Suprapubic skin (tissue), 4 donors: ENCODE measurements at regions not wholly inside any gene's neighbourhood (a gene's known extent, or its start where the extent isn't known, plus 50 kb on each side); places are given as distances from the start of the nearest gene placed in this dataset.

Experiments
- EP300 ChIP-seq: sonication (generic); formaldehyde crosslinking; IDR thresholded peaks from one replicate; pipeline ENCODE4 v1.6.1; 2017; ENCODE audit warnings: antibody characterized with exemption
- POLR2A ChIP-seq, 2 donors: fragments of 450-650 bp; IDR thresholded peaks; one replicate each; pipeline ENCODE4 v1.6.1; 2017; ENCODE audit warnings: antibody characterized with exemption in 2 of 2, mild to moderate bottlenecking in 2 of 2, moderate library complexity in 2 of 2
- POLR2AphosphoS5 ChIP-seq, 3 donors: sonication (generic); formaldehyde crosslinking; IDR thresholded peaks; one replicate each; pipeline ENCODE4 v1.6.1; 2017; ENCODE audit warnings: antibody characterized with exemption in 3 of 3
- TF ChIP-seq, protein P1 (sequence below), 2 donors: fragments of 200-600 bp in 1 of 2; fragments of 450-650 bp in 1 of 2; sonication (generic) in 1 of 2; IDR thresholded peaks; one replicate each; pipeline ENCODE4 v1.5.1; 2016 to 2019; ENCODE audit warnings: antibody characterized with exemption in 2 of 2, mild to moderate bottlenecking in 1 of 2, moderate library complexity in 1 of 2

GRCh38 chr2:154914561-154914960, 216.1 kb downstream of the KCNJ3 start:
- TF ChIP-seq, protein P1, sequence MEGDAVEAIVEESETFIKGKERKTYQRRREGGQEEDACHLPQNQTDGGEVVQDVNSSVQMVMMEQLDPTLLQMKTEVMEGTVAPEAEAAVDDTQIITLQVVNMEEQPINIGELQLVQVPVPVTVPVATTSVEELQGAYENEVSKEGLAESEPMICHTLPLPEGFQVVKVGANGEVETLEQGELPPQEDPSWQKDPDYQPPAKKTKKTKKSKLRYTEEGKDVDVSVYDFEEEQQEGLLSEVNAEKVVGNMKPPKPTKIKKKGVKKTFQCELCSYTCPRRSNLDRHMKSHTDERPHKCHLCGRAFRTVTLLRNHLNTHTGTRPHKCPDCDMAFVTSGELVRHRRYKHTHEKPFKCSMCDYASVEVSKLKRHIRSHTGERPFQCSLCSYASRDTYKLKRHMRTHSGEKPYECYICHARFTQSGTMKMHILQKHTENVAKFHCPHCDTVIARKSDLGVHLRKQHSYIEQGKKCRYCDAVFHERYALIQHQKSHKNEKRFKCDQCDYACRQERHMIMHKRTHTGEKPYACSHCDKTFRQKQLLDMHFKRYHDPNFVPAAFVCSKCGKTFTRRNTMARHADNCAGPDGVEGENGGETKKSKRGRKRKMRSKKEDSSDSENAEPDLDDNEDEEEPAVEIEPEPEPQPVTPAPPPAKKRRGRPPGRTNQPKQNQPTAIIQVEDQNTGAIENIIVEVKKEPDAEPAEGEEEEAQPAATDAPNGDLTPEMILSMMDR (IDR thresholded peaks at IDR 0.05), result no peak
- no peak for TF ChIP-seq POLR2AphosphoS5 (IDR thresholded peaks at IDR 0.05)
- no peak for TF ChIP-seq POLR2A (IDR thresholded peaks at IDR 0.05)
- TF ChIP-seq EP300, result no peak
